Effector memory CD8-positive, alpha-beta T cell (primary cell): ENCODE measurements at regions not wholly inside any gene's neighbourhood (a gene's known extent, or its start where the extent isn't known, plus 50 kb on each side); places are given as distances from the start of the nearest gene placed in this dataset.

Experiments
- ATAC-seq: fragments of 150-1000 bp; cut with Tn5 transposase; replicated peaks from 2 replicates; pipeline ENCODE4 v1.10.0; 2021; ENCODE audit warnings: mild to moderate bottlenecking, moderate library complexity
- DNase-seq, 3 experiments: peaks; one replicate each; pipeline ENCODE4 v3.0.0; 2021
- H3K27ac Mint-ChIP-seq, 2 donors: one replicate each; pipeline ENCODE4 v1.8.0; 2022; ENCODE audit warnings: mild to moderate bottlenecking in 2 of 2, mixed read lengths in 2 of 2, moderate library complexity in 2 of 2
- H3K27me3 Mint-ChIP-seq, 2 donors: one replicate each; pipeline ENCODE4 v1.8.0; 2022; ENCODE audit warnings: mixed read lengths in 2 of 2
- H3K36me3 Mint-ChIP-seq: one replicate; pipeline ENCODE4 v1.8.0; 2022; ENCODE audit warnings: mild to moderate bottlenecking, moderate library complexity, mixed read lengths; ENCODE audit not compliant: insufficient read depth
- H3K4me1 Mint-ChIP-seq, 2 donors: one replicate each; pipeline ENCODE4 v1.8.0; 2022; ENCODE audit warnings: low read depth in 2 of 2, mixed read lengths in 2 of 2
- H3K4me3 Mint-ChIP-seq, 2 donors: one replicate each; pipeline ENCODE4 v1.8.0; 2022; ENCODE audit warnings: mild to moderate bottlenecking in 2 of 2, mixed read lengths in 2 of 2, moderate library complexity in 2 of 2
- H3K9me3 Mint-ChIP-seq, 2 donors: one replicate each; pipeline ENCODE4 v1.8.0; 2022; ENCODE audit warnings: mixed read lengths in 2 of 2

GRCh38 chr11:71124127-71124526 lies 128.2 kb downstream of the SHANK2 start:
- H3K36me3 Mint-ChIP-seq, result no peaks in the 10 kb centered on the region
- peaks cover 11 to 22% of the 10 kb centered on the region in 2 donors for H3K27me3 Mint-ChIP-seq
- ATAC-seq (no peak), DNase-seq (no peak)
- no peaks in the 10 kb centered on the region for H3K4me1 Mint-ChIP-seq
- H3K27ac Mint-ChIP-seq, result no peak overlapping the region
- peaks cover 5 to 7% of the 10 kb centered on the region in 2 donors for H3K9me3 Mint-ChIP-seq
- no peak overlapping the region for H3K4me3 Mint-ChIP-seq

- H3K27me3 Mint-ChIP-seq, result peaks cover 30 to 40% of the 10 kb centered on the region in 2 donors
- DNase-seq, result no peak
- no peak overlapping the region for H3K4me3 Mint-ChIP-seq
- H3K36me3 Mint-ChIP-seq, result no peaks in the 10 kb centered on the region
- H3K27ac Mint-ChIP-seq, result no peak overlapping the region
- H3K4me1 Mint-ChIP-seq, result no peaks in the 10 kb centered on the region
- no peak for ATAC-seq
- H3K9me3 Mint-ChIP-seq, result peaks cover 5 to 7% of the 10 kb centered on the region in 2 donors
Measured at GRCh38 chr11:71120471-71120896, 131.9 kb downstream of the SHANK2 start.

- H3K36me3 Mint-ChIP-seq, result no peaks in the 10 kb centered on the region
- peaks cover 30 to 40% of the 10 kb centered on the region in 2 donors for H3K27me3 Mint-ChIP-seq
- no peak for DNase-seq
- peaks cover 5 to 7% of the 10 kb centered on the region in 2 donors for H3K9me3 Mint-ChIP-seq
- no peak overlapping the region for H3K4me3 Mint-ChIP-seq
- no peaks in the 10 kb centered on the region for H3K4me1 Mint-ChIP-seq
- ATAC-seq, result no peak
- H3K27ac Mint-ChIP-seq, result no peak overlapping the region
Measured at GRCh38 chr11:71119656-71120269, 132.6 kb downstream of the SHANK2 start.

- ATAC-seq, result no peak
- H3K36me3 Mint-ChIP-seq, result no peaks in the 10 kb centered on the region
- peaks cover under 1 to 2% of the 10 kb centered on the region in 2 donors for H3K9me3 Mint-ChIP-seq
- H3K4me3 Mint-ChIP-seq, result no peak overlapping the region
- peaks cover 37 to 50% of the 10 kb centered on the region in 2 donors for H3K27me3 Mint-ChIP-seq
- no peak overlapping the region for H3K27ac Mint-ChIP-seq
- no peak for DNase-seq
- peaks cover 0 to 3% of the 10 kb centered on the region in 2 donors for H3K4me1 Mint-ChIP-seq
Measured at GRCh38 chr11:71118671-71119250, 133.6 kb downstream of the SHANK2 start.

- no peaks in the 10 kb centered on the region for H3K9me3 Mint-ChIP-seq
- ATAC-seq (no peak), DNase-seq (no peak)
- H3K4me3 Mint-ChIP-seq, result no peak overlapping the region
- H3K4me1 Mint-ChIP-seq, result peaks cover 0 to 3% of the 10 kb centered on the region in 2 donors
- H3K27me3 Mint-ChIP-seq, result peaks cover 45 to 64% of the 10 kb centered on the region in 2 donors
- no peak overlapping the region for H3K27ac Mint-ChIP-seq
- no peaks in the 10 kb centered on the region for H3K36me3 Mint-ChIP-seq
Measured at GRCh38 chr11:71117311-71117710, 135.1 kb downstream of the SHANK2 start.

GRCh38 chr11:71116693-71117040 lies 135.7 kb downstream of the SHANK2 start:
- Mint-ChIP-seq H3K36me3 (no peaks in the 10 kb centered on the region), H3K27me3 (peaks cover 48 to 71% of the 10 kb centered on the region in 2 donors), H3K27ac (no peak overlapping the region), H3K9me3 (no peaks in the 10 kb centered on the region), H3K4me1 (peaks cover 0 to 3% of the 10 kb centered on the region in 2 donors), H3K4me3 (no peak overlapping the region)
- no peak for ATAC-seq
- DNase-seq, result no peak

GRCh38 chr11:71115770-71116692 lies 136.3 kb downstream of the SHANK2 start:
- no peak for DNase-seq
- peaks cover 0 to 3% of the 10 kb centered on the region in 2 donors for H3K4me1 Mint-ChIP-seq
- no peak overlapping the region for H3K27ac Mint-ChIP-seq
- H3K27me3 Mint-ChIP-seq, result peaks cover 52 to 77% of the 10 kb centered on the region in 2 donors
- H3K4me3 Mint-ChIP-seq, result no peak overlapping the region
- ATAC-seq, result no peak
- H3K36me3 Mint-ChIP-seq, result no peaks in the 10 kb centered on the region
- no peaks in the 10 kb centered on the region for H3K9me3 Mint-ChIP-seq

- Mint-ChIP-seq H3K4me3 (no peak overlapping the region), H3K4me1 (peaks cover 0 to 3% of the 10 kb centered on the region in 2 donors), H3K36me3 (no peaks in the 10 kb centered on the region), H3K27ac (no peak overlapping the region), H3K9me3 (no peaks in the 10 kb centered on the region), H3K27me3 (peaks cover 46 to 70% of the 10 kb centered on the region in 2 donors)
- no peak for DNase-seq
- ATAC-seq, result no peak
Measured at GRCh38 chr11:71114124-71114851, 138.1 kb downstream of the SHANK2 start.

GRCh38 chr11:71112990-71113389 lies 139.4 kb downstream of the SHANK2 start:
- DNase-seq (no peak), ATAC-seq (no peak)
- no peaks in the 10 kb centered on the region for H3K9me3 Mint-ChIP-seq
- no peak overlapping the region for H3K27ac Mint-ChIP-seq
- peaks cover 0 to 3% of the 10 kb centered on the region in 2 donors for H3K4me1 Mint-ChIP-seq
- H3K27me3 Mint-ChIP-seq, result peaks cover 48 to 73% of the 10 kb centered on the region in 2 donors
- H3K36me3 Mint-ChIP-seq, result no peaks in the 10 kb centered on the region
- no peak overlapping the region for H3K4me3 Mint-ChIP-seq

- Mint-ChIP-seq H3K27me3 (peaks cover 46 to 73% of the 10 kb centered on the region in 2 donors), H3K9me3 (no peaks in the 10 kb centered on the region), H3K4me3 (no peak overlapping the region), H3K27ac (no peak overlapping the region), H3K4me1 (peaks cover 0 to 3% of the 10 kb centered on the region in 2 donors), H3K36me3 (no peaks in the 10 kb centered on the region)
- DNase-seq, result no peak
- no peak for ATAC-seq
Measured at GRCh38 chr11:71112454-71112853, 139.9 kb downstream of the SHANK2 start.

- ATAC-seq, result no peak
- no peak overlapping the region for H3K4me3 Mint-ChIP-seq
- no peaks in the 10 kb centered on the region for H3K36me3 Mint-ChIP-seq
- DNase-seq, result no peak
- H3K4me1 Mint-ChIP-seq, result peaks cover 0 to 3% of the 10 kb centered on the region in 2 donors
- peaks cover 34 to 60% of the 10 kb centered on the region in 2 donors for H3K27me3 Mint-ChIP-seq
- H3K27ac Mint-ChIP-seq, result no peak overlapping the region
- H3K9me3 Mint-ChIP-seq, result no peaks in the 10 kb centered on the region
Measured at GRCh38 chr11:71109586-71109985, 142.8 kb downstream of the SHANK2 start.

GRCh38 chr11:71109186-71109585 lies 143.2 kb downstream of the SHANK2 start:
- H3K9me3 Mint-ChIP-seq, result no peaks in the 10 kb centered on the region
- peaks cover 30 to 60% of the 10 kb centered on the region in 2 donors for H3K27me3 Mint-ChIP-seq
- H3K4me3 Mint-ChIP-seq, result no peak overlapping the region
- H3K36me3 Mint-ChIP-seq, result no peaks in the 10 kb centered on the region
- DNase-seq (no peak), ATAC-seq (no peak)
- H3K27ac Mint-ChIP-seq, result no peak overlapping the region
- peaks cover 0 to 2% of the 10 kb centered on the region in 2 donors for H3K4me1 Mint-ChIP-seq
